ENCODE measurements at regions not wholly inside any gene's neighbourhood (a gene's known extent, or its start where the extent isn't known, plus 50 kb on each side); places are given as distances from the start of the nearest gene placed in this dataset.

GRCh38 chr6:91562955-91563354 is 976.1 kb upstream of the MAP3K7 start:
- WGBS, result 84% methylated on average over 3 of the region's 3 CpGs
- H3K36me3 ChIP-seq (ENCODE audit: control insufficient read depth in 4 of 4, insufficient read depth in 3 of 4, low read depth in 1 of 4, low read length in 3 of 4), result no peaks in the 10 kb centered on the region
- peaks cover 0 to 1% (median 0%) of the 10 kb centered on the region in 4 donors for H3K4me1 ChIP-seq (ENCODE audit: control insufficient read depth in 4 of 4, insufficient read depth in 4 of 4, low read length in 3 of 4)
- no peak overlapping the region for H3K9ac ChIP-seq (ENCODE audit: low read depth in 1 of 2, low read length in 2 of 2)
- H3K9me3 ChIP-seq (ENCODE audit: control insufficient read depth in 4 of 4, low read length in 3 of 4), result no peaks in the 10 kb centered on the region
- no peak overlapping the region for H3K27ac ChIP-seq (ENCODE audit: low read depth in 1 of 2, low read length in 2 of 2)
- no peak for TF ChIP-seq CTCF (IDR thresholded peaks at IDR 0.05; ENCODE audit: low read depth, low read length, missing input control)
- H3K27me3 ChIP-seq (ENCODE audit: control insufficient read depth in 4 of 4, insufficient read depth in 4 of 4, low read length in 3 of 4), result no peaks in the 10 kb centered on the region
- DNase-seq (ENCODE audit: low spot score), result no peak
- no peak overlapping the region for H3K4me3 ChIP-seq (ENCODE audit: low read depth in 1 of 3, low read length in 3 of 3)

GRCh38 chr6:91560409-91560808 is 973.5 kb upstream of the MAP3K7 start:
- Histone ChIP-seq H3K27ac (ENCODE audit: low read depth in 1 of 2, low read length in 2 of 2) (no peak overlapping the region), H3K27me3 (ENCODE audit: control insufficient read depth in 4 of 4, insufficient read depth in 4 of 4, low read length in 3 of 4) (no peaks in the 10 kb centered on the region), H3K4me3 (ENCODE audit: low read depth in 1 of 3, low read length in 3 of 3) (no peak overlapping the region), H3K4me1 (ENCODE audit: control insufficient read depth in 4 of 4, insufficient read depth in 4 of 4, low read length in 3 of 4) (peaks cover 0 to 1% (median 0%) of the 10 kb centered on the region in 4 donors), H3K9ac (ENCODE audit: low read depth in 1 of 2, low read length in 2 of 2) (no peak overlapping the region), H3K36me3 (ENCODE audit: control insufficient read depth in 4 of 4, insufficient read depth in 3 of 4, low read depth in 1 of 4, low read length in 3 of 4) (no peaks in the 10 kb centered on the region), H3K9me3 (ENCODE audit: control insufficient read depth in 4 of 4, low read length in 3 of 4) (no peaks in the 10 kb centered on the region)
- no peak for DNase-seq (ENCODE audit: low spot score)
- WGBS, result 95% methylated on average over 3 of the region's 3 CpGs
- TF ChIP-seq SP1 (IDR thresholded peaks at IDR 0.05) (no peak), GABPA (IDR thresholded peaks at IDR 0.05 in 1 of 2, conservative IDR thresholded peaks at IDR 0.05 in 1 of 2) (no peak), HNF4G (IDR thresholded peaks at IDR 0.05) (no peak), NR2F2 (IDR thresholded peaks at IDR 0.05) (no peak), RAD21 (IDR thresholded peaks at IDR 0.05) (no peak), CTCF (IDR thresholded peaks at IDR 0.05; ENCODE audit: low read depth, low read length, missing input control) (no peak), YY1 (IDR thresholded peaks at IDR 0.05) (no peak), RXRA (IDR thresholded peaks at IDR 0.05) (no peak), JUND (IDR thresholded peaks at IDR 0.05) (no peak), EGR1 (IDR thresholded peaks at IDR 0.05; ENCODE audit: low read depth in 2 of 2) (no peak), FOXA2 (IDR thresholded peaks at IDR 0.05) (no peak), TAF1 (conservative IDR thresholded peaks at IDR 0.05) (no peak), ZBTB33 (IDR thresholded peaks at IDR 0.05) (no peak), ATF3 (IDR thresholded peaks at IDR 0.05) (no peak), FOXA1 (IDR thresholded peaks at IDR 0.05) (no peak), HNF4A (conservative IDR thresholded peaks at IDR 0.05) (no peak)
- TF ChIP-seq, protein P1, sequence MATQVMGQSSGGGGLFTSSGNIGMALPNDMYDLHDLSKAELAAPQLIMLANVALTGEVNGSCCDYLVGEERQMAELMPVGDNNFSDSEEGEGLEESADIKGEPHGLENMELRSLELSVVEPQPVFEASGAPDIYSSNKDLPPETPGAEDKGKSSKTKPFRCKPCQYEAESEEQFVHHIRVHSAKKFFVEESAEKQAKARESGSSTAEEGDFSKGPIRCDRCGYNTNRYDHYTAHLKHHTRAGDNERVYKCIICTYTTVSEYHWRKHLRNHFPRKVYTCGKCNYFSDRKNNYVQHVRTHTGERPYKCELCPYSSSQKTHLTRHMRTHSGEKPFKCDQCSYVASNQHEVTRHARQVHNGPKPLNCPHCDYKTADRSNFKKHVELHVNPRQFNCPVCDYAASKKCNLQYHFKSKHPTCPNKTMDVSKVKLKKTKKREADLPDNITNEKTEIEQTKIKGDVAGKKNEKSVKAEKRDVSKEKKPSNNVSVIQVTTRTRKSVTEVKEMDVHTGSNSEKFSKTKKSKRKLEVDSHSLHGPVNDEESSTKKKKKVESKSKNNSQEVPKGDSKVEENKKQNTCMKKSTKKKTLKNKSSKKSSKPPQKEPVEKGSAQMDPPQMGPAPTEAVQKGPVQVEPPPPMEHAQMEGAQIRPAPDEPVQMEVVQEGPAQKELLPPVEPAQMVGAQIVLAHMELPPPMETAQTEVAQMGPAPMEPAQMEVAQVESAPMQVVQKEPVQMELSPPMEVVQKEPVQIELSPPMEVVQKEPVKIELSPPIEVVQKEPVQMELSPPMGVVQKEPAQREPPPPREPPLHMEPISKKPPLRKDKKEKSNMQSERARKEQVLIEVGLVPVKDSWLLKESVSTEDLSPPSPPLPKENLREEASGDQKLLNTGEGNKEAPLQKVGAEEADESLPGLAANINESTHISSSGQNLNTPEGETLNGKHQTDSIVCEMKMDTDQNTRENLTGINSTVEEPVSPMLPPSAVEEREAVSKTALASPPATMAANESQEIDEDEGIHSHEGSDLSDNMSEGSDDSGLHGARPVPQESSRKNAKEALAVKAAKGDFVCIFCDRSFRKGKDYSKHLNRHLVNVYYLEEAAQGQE (IDR thresholded peaks at IDR 0.05), result no peak
- TF ChIP-seq, protein P2, sequence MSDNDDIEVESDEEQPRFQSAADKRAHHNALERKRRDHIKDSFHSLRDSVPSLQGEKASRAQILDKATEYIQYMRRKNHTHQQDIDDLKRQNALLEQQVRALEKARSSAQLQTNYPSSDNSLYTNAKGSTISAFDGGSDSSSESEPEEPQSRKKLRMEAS (IDR thresholded peaks at IDR 0.05), result no peak

Measured in liver (tissue), 8 donors.